Caki2 (cell line): ENCODE measurements at regions not wholly inside any gene's neighbourhood (a gene's known extent, or its start where the extent isn't known, plus 50 kb on each side); places are given as distances from the start of the nearest gene placed in this dataset.

Experiments
- DNase-seq: peaks from one replicate; pipeline ENCODE4 v3.0.0-alpha.2; 2015; ENCODE audit warnings: low read depth
- in situ Hi-C: cut with HindIII; loops from 2 replicates; pipeline ENCODE4 v1.10.0; 2016; ENCODE audit warnings: low sequenced_read_pairs, low pct_unique_long_range_greater_than_20kb, mixed read lengths

DNA sequence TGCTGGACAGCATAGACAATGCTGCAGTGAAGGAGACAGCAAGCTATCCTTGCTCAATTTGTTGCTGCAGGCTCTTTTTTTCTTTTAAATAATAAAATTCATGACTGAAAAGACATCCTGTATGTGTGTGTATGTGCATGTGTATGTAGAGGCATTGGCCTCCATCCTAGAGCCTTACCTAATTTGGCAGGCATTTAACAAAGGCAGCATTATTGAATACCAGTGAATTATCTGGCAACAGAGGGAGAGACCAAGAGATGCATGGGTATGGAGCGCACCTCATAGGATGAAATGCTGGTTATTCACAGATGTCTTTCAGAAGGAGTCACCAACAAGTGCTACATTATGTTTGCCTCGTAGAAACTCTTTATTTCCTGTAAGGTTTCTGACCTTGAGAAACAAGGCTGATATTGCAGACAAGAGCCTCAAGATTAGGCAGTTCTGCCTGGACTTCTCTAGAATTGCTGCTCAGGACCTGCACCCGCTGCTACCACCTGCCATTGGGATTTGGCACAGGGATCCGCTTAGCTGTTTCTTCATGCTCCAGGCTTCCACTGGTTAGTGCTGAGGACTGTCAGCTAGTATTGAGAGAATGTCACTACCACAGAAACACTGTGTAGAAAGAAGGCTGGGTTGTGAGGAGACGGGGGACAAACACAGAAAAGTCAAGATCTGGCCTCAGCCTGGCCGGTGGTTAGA, 247.7 kb upstream of the RFX3 start:
- in situ Hi-C loops: no loop called here
- DNase-seq: no peak

DNA sequence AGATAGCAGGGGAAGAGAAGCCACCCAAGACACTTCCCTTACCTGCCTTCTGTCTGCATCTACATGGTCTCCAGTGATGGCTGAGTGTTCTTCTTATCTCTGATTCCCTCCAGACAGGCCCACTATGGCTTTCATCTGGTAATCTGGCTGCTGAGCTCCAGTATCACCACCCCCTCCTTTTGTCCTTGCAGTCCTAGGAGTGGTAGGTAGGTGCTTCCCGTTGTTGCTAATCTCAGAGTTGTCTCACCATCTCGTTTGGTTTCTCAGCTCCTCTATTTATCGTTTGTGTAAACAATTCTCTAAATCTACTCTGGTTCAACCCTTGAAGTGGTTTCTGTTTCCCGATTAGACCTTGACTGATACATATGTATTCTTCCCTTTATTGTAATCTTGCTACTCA, 243.8 kb upstream of the RFX3 start:
- in situ Hi-C loops: no loop called here
- DNase-seq: no peak

DNA sequence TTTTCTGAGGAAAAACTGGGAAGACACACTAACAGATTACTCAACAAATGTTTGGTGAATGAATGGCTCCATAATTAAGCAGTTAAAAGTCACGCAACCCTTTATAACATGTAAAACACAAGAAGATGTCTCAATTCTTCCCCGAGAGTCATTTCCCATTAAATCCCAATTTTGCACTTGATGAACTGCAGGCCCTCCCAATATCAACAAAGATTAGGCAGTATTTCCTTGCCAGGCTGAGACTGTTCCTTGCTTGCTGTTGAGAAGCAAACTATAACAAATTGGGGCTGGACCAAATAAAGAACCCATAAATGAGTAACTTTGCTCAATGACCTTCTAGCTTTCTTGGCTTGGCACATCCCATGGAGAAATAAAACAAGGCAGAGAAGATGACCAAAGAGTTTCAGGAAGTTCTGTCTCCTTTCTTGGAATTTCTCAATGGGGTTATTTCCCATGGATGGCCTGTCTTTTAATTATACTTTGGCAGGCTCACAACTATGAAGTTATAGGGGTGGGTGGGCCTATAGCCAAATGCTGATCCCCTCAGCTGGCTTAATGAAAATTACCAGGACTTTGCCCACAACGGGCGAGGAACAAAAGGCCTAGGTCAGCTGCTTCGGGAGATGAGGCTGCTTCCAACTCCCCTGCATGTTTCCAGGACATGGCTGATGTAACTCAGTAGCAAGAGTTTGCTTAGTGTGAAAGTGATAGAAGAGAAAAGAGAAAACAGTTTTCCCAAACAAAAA, 243.1 kb upstream of the RFX3 start:
- DNase-seq: no peak
- in situ Hi-C loops: no loop called here

DNA sequence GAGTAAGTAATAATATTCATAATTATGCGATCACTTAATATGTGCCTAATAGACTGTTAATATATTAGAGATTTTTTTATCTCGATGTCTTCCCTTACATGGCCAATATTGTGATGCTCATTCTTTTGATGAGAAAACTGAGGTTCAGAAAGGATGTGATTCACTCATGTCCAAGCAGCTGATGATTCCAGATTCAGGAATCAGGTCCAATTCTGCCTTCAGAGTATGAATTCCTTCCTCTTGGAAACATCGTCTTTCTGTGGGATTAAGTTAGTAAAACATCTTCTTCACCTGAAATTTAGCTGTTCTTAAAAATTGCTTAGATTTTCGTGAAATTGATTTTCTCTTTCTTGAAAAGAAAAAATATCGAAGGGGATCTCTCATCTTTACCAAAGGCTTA, 242.5 kb upstream of the RFX3 start:
- in situ Hi-C loops: no loop called here
- no peak for DNase-seq

DNA sequence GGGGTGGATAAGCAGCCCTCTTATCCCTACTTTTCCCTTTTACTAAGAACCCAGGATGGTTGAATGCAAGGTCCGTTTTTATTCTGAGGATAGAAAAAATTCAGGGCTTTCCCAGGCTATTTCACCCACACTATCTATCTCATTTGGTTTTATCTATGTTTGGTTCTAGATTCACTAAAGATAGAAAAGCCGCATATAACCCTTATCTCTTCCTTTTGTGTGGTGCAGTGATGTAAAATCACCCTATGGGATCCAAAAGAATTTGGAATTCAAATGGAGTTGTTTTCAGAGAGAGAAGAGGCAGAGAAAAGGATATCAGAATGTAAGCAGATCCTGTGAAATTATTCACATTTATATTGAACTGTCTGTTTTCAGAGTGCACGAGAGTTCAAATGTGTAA, 236.3 kb upstream of the RFX3 start:
- in situ Hi-C loops: no loop called here
- no peak for DNase-seq

- in situ Hi-C loops: no loop called here
- peak; percentile 46 for DNase-seq
These were observed 234.2 kb upstream of the RFX3 start for GRCh38 chr9:3760031-3760430.

GRCh38 chr9:3758816-3759576, 233.2 kb upstream of the RFX3 start:
- in situ Hi-C loops: no loop called here
- DNase-seq: no peak

DNA sequence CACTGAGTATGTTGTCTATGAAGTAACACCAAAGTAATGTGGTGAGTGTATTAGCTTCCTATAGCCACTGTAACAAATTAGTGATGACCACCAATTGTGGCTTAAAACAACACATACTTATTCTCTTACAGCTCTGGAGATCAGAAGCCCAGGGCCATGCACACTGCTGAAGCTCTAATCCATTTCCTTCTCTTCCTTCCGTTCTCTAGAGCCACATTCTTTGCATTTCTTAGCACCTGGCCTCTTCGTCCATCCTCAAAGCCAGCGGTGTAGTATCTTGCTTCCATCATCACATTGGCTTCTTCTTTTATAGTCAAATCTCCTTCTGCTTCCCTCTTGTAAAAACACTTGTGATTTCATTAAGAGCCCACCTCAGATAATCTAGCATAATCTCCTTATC, 230.3 kb upstream of the RFX3 start:
- DNase-seq: no peak
- in situ Hi-C loops: no loop called here

- in situ Hi-C loops: no loop called here
- DNase-seq: peak; percentile 81
These were observed 225.4 kb upstream of the RFX3 start for GRCh38 chr9:3751125-3751758.

- no peak for DNase-seq
- in situ Hi-C loops: no loop called here
These were observed 224.5 kb upstream of the RFX3 start for GRCh38 chr9:3750321-3750720.

- in situ Hi-C loops: no loop called here
- DNase-seq: peak; percentile 66
These were observed 220.8 kb upstream of the RFX3 start for GRCh38 chr9:3746296-3747275.

GRCh38 chr9:3743901-3744413, 218.2 kb upstream of the RFX3 start:
- in situ Hi-C loops: no loop called here
- DNase-seq: no peak

DNA sequence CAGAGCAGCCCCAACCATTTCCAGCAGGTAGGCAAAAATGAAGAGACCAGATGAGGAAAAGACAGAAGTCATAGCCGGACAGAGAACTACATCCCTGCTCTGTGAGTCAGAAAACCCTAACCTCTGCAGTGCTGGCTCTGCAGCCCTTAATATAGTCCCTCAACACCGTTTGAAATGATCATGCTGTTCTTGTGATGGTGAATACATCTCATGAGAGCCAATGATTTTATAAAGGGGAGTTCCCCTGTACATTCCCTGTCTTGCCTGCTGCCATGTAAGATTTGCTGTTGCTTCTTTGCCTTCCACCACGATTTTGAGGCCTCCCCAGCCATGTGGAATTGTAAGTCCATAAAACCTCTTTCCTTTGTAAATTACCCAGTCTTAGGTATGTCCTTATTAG, 216.8 kb upstream of the RFX3 start:
- in situ Hi-C loops: no loop called here
- no peak for DNase-seq

- in situ Hi-C loops: no loop called here
- DNase-seq: no peak
These were observed 215.9 kb upstream of the RFX3 start for GRCh38 chr9:3741729-3742128.

GRCh38 chr9:3740690-3741419, 215.1 kb upstream of the RFX3 start:
- no peak for DNase-seq
- in situ Hi-C loops: no loop called here

DNA sequence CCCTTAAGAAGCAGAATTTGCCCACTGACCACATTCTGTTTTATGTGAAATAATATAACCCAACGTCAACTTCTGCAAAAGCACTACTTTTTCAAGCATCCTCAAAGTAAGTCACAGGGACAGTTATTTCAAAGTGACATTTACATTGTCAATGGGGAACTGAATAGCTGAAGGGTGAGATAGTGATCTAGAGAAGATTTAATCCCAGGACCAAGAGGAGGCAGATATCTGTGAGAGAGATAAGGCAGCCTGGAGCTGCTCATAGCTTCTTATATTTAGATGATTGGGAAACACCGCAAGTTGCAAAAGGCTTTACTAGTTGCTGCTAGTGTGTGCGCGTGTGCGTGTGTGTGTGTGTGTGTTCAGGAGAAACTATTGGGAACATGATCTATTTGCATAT, 210.4 kb upstream of the RFX3 start:
- DNase-seq: no peak
- in situ Hi-C loops: no loop called here

GRCh38 chr9:3735251-3735650, 209.4 kb upstream of the RFX3 start:
- DNase-seq: no peak

More at GRCh38 chr9:3735251-3735650, 209.4 kb upstream of the RFX3 start:
- in situ Hi-C loops: no loop called here
